ENCODE measurements at regions not wholly inside any gene's neighbourhood (a gene's known extent, or its start where the extent isn't known, plus 50 kb on each side); places are given as distances from the start of the nearest gene placed in this dataset.

DNA sequence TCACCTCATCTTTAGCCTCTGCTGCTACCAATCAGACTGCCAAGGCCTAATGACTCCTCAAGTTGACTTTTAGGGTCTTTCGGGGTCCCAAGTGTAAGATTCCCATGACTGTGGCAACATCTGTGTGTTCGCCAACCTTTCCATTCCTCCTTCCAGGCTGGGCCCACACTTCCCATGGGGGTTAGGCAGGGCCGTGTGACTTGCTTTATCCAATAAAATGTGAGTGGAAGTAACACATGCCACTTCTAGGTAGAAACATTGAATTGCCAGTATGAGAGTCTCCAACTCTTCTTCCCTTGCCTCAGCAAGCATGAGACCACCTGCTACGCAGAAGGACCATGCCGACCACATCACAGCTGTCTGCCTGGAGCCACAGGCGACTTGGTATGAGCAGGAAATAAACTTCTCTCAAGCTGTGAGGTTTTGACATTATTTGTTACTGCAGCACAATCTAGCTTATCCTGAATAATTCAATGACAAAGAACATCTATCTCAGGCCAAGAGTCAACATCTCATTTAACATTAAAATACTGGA is 190.4 kb upstream of the IER5L start:
- TF ChIP-seq CTCF (IDR thresholded peaks at IDR 0.05 in 4 of 5, conservative IDR thresholded peaks at IDR 0.05 in 1 of 5), result no peak
- TF ChIP-seq POLR2A (IDR thresholded peaks at IDR 0.05), result no peak
